ENCODE measurements at regions not wholly inside any gene's neighbourhood (a gene's known extent, or its start where the extent isn't known, plus 50 kb on each side); places are given as distances from the start of the nearest gene placed in this dataset.

DNA sequence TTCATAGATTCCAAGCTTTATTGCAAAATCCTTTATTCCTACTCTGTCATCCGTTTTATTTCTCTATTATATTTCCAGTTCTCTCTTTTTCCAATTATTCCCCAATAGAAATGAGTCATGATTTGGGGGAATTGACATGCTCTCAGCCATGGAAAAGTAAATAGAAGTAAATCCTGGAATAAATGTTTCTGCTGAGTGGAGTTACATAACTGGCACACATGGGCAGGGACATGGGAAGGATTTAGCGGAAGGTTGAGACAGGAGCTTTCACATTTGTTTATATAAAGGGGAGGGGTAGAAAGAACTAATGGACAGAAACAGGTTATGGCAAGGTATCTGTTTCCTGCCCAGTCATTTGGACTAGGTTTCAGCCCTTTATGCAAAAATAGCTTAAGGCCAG, 221.6 kb downstream of the PLOD2 start (continued):
- TF ChIP-seq, protein P1, sequence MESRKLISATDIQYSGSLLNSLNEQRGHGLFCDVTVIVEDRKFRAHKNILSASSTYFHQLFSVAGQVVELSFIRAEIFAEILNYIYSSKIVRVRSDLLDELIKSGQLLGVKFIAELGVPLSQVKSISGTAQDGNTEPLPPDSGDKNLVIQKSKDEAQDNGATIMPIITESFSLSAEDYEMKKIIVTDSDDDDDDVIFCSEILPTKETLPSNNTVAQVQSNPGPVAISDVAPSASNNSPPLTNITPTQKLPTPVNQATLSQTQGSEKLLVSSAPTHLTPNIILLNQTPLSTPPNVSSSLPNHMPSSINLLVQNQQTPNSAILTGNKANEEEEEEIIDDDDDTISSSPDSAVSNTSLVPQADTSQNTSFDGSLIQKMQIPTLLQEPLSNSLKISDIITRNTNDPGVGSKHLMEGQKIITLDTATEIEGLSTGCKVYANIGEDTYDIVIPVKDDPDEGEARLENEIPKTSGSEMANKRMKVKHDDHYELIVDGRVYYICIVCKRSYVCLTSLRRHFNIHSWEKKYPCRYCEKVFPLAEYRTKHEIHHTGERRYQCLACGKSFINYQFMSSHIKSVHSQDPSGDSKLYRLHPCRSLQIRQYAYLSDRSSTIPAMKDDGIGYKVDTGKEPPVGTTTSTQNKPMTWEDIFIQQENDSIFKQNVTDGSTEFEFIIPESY (IDR thresholded peaks at IDR 0.05), result no peak
- no peak for TF ChIP-seq GABPA (IDR thresholded peaks at IDR 0.05 in 1 of 2, conservative IDR thresholded peaks at IDR 0.05 in 1 of 2)
- TF ChIP-seq, protein P2, sequence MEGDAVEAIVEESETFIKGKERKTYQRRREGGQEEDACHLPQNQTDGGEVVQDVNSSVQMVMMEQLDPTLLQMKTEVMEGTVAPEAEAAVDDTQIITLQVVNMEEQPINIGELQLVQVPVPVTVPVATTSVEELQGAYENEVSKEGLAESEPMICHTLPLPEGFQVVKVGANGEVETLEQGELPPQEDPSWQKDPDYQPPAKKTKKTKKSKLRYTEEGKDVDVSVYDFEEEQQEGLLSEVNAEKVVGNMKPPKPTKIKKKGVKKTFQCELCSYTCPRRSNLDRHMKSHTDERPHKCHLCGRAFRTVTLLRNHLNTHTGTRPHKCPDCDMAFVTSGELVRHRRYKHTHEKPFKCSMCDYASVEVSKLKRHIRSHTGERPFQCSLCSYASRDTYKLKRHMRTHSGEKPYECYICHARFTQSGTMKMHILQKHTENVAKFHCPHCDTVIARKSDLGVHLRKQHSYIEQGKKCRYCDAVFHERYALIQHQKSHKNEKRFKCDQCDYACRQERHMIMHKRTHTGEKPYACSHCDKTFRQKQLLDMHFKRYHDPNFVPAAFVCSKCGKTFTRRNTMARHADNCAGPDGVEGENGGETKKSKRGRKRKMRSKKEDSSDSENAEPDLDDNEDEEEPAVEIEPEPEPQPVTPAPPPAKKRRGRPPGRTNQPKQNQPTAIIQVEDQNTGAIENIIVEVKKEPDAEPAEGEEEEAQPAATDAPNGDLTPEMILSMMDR (IDR thresholded peaks at IDR 0.05; ENCODE audit: low read depth, low read length, missing input control), result no peak

DNA sequence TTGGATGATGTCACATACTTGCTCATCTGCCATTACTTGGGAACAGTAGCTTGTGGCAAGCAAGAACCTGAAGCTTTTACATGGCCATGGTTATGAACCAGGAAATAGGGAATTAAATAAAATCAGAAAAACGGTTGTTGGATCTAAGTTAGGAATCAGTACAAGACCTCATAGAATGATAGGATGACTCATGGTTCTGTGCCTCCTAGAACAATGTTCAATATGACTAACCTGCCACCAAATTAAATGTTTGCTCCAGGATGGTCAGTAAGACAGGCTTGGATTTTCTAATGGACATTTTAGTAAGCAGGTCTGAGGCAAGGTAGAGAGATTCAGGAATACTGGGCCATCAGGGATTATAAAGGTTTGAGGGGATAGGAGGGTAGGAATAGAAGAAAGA, 218.9 kb downstream of the PLOD2 start:
- no peak overlapping the region for H3K27ac ChIP-seq (ENCODE audit: low read depth in 1 of 2, low read length in 2 of 2)
- TF ChIP-seq RAD21 (IDR thresholded peaks at IDR 0.05) (no peak), JUND (IDR thresholded peaks at IDR 0.05) (no peak), YY1 (IDR thresholded peaks at IDR 0.05) (no peak), SP1 (IDR thresholded peaks at IDR 0.05) (no peak), NR2F2 (IDR thresholded peaks at IDR 0.05) (no peak)
- TF ChIP-seq, protein P1 (IDR thresholded peaks at IDR 0.05), result no peak
- TF ChIP-seq, protein P3, sequence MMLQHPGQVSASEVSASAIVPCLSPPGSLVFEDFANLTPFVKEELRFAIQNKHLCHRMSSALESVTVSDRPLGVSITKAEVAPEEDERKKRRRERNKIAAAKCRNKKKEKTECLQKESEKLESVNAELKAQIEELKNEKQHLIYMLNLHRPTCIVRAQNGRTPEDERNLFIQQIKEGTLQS (IDR thresholded peaks at IDR 0.05), result no peak
- TF ChIP-seq, protein P4, sequence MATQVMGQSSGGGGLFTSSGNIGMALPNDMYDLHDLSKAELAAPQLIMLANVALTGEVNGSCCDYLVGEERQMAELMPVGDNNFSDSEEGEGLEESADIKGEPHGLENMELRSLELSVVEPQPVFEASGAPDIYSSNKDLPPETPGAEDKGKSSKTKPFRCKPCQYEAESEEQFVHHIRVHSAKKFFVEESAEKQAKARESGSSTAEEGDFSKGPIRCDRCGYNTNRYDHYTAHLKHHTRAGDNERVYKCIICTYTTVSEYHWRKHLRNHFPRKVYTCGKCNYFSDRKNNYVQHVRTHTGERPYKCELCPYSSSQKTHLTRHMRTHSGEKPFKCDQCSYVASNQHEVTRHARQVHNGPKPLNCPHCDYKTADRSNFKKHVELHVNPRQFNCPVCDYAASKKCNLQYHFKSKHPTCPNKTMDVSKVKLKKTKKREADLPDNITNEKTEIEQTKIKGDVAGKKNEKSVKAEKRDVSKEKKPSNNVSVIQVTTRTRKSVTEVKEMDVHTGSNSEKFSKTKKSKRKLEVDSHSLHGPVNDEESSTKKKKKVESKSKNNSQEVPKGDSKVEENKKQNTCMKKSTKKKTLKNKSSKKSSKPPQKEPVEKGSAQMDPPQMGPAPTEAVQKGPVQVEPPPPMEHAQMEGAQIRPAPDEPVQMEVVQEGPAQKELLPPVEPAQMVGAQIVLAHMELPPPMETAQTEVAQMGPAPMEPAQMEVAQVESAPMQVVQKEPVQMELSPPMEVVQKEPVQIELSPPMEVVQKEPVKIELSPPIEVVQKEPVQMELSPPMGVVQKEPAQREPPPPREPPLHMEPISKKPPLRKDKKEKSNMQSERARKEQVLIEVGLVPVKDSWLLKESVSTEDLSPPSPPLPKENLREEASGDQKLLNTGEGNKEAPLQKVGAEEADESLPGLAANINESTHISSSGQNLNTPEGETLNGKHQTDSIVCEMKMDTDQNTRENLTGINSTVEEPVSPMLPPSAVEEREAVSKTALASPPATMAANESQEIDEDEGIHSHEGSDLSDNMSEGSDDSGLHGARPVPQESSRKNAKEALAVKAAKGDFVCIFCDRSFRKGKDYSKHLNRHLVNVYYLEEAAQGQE (IDR thresholded peaks at IDR 0.05), result no peak

More for the DNA sequence above, 218.9 kb downstream of the PLOD2 start:
- 55% methylated on average over 1 of the region's 1 CpG for WGBS
- Histone ChIP-seq H3K4me1 (ENCODE audit: control insufficient read depth in 4 of 4, insufficient read depth in 4 of 4, low read length in 3 of 4) (peaks cover 0 to 1% (median 0%) of the 10 kb centered on the region in 4 donors), H3K4me3 (ENCODE audit: low read depth in 1 of 3, low read length in 3 of 3) (no peak overlapping the region), H3K27me3 (ENCODE audit: control insufficient read depth in 4 of 4, insufficient read depth in 4 of 4, low read length in 3 of 4) (no peaks in the 10 kb centered on the region), H3K36me3 (ENCODE audit: control insufficient read depth in 4 of 4, insufficient read depth in 3 of 4, low read depth in 1 of 4, low read length in 3 of 4) (no peaks in the 10 kb centered on the region), H3K9me3 (ENCODE audit: control insufficient read depth in 4 of 4, low read length in 3 of 4) (no peaks in the 10 kb centered on the region), H3K9ac (ENCODE audit: low read depth in 1 of 2, low read length in 2 of 2) (no peak overlapping the region)
- DNase-seq (ENCODE audit: low spot score), result no peak
